IMR-90 (cell line): ENCODE measurements at regions not wholly inside any gene's neighbourhood (a gene's known extent, or its start where the extent isn't known, plus 50 kb on each side); places are given as distances from the start of the nearest gene placed in this dataset.

Source experiments
- ATAC-seq: fragments of 200-7000 bp; cut with Tn5 transposase; 2 replicates; pipeline ENCODE4 v1.9.1; 2020; ENCODE audit warnings: low read depth, mild to moderate bottlenecking, moderate library complexity
- BruUV-seq: library from RNA; stranded (reverse); fragments of 400-500 nt; replicated peaks from 2 replicates; lab custom pipeline; 2021; lab: Mats Ljungman, UMichigan
- CTCF ChIA-PET: fragments of 300-600 bp; formaldehyde crosslinking; extraction: SDS; loops from one replicate; lab custom pipeline; 2021; ENCODE audit warnings: antibody characterized with exemption; lab: Yijun Ruan, JAX
- POLR2A ChIA-PET: fragments of 300-600 bp; sonication (Branson Sonifier 250); formaldehyde crosslinking; loops from one replicate; lab custom pipeline; 2022; ENCODE audit warnings: antibody characterized with exemption; ENCODE audit not compliant: unreplicated experiment; lab: Charles Lee
- DNase-seq: peaks from one replicate; pipeline ENCODE4 v3.0.0; 2013
- H2AFZ ChIP-seq: replicated peaks from 2 replicates; pipeline ENCODE3; 2013; ENCODE audit warnings: low read length, mild to moderate bottlenecking; ENCODE audit not compliant: poor library complexity
- H2AK5ac ChIP-seq: 2 replicates; pipeline ENCODE4 v1.6.1; 2013; ENCODE audit warnings: low read depth, low read length, inconsistent platforms
- H2AK9ac ChIP-seq: replicated peaks from 2 replicates; pipeline ENCODE3; 2013; ENCODE audit warnings: mild to moderate bottlenecking, low read depth, low read length, moderate library complexity; ENCODE audit not compliant: poor library complexity
- H2BK120ac ChIP-seq: 2 replicates; pipeline ENCODE4 v1.6.1; 2013; ENCODE audit warnings: low read depth, low read length, inconsistent platforms
- H2BK15ac ChIP-seq: 3 replicates; pipeline ENCODE4 v1.6.1; 2013; ENCODE audit warnings: low read depth, low read length, inconsistent platforms
- H2BK20ac ChIP-seq: 2 replicates; pipeline ENCODE4 v1.6.1; 2013; ENCODE audit warnings: low read depth, mild to moderate bottlenecking, inconsistent platforms, low read length, moderate library complexity
- H2BK5ac ChIP-seq: 2 replicates; pipeline ENCODE4 v1.6.1; 2013; ENCODE audit warnings: mild to moderate bottlenecking, low read depth, low read length, inconsistent platforms; ENCODE audit not compliant: poor library complexity, severe bottlenecking
- H3K14ac ChIP-seq: replicated peaks from 2 replicates; pipeline ENCODE4 v1.6.1; 2013; ENCODE audit warnings: low read depth, low read length, inconsistent platforms
- H3K18ac ChIP-seq: 2 replicates; pipeline ENCODE4 v1.6.1; 2013; ENCODE audit warnings: low read depth, low read length, control low read depth
- H3K23ac ChIP-seq: 2 replicates; pipeline ENCODE4 v1.6.1; 2013; ENCODE audit warnings: low read depth, low read length, inconsistent platforms
- H3K27ac ChIP-seq: 2 replicates; pipeline ENCODE4 v1.5.1; 2013; ENCODE audit warnings: mild to moderate bottlenecking, control low read depth, low read length; ENCODE audit not compliant: insufficient read depth
- H3K27me3 ChIP-seq: 2 replicates; pipeline ENCODE4 v1.6.1; 2013; ENCODE audit warnings: low read length; ENCODE audit not compliant: control insufficient read depth, insufficient read depth
- H3K36me3 ChIP-seq: 2 replicates; pipeline ENCODE4 v1.6.1; 2013; ENCODE audit warnings: low read length, mixed read lengths; ENCODE audit not compliant: control insufficient read depth, insufficient read depth
- H3K4ac ChIP-seq: 2 replicates; pipeline ENCODE4 v1.6.1; 2013; ENCODE audit warnings: low read depth, low read length, inconsistent platforms
- H3K4me1 ChIP-seq: 2 replicates; pipeline ENCODE4 v1.6.1; 2013; ENCODE audit warnings: low read length, mixed read lengths; ENCODE audit not compliant: control insufficient read depth, insufficient read depth
- H3K4me2 ChIP-seq: 2 replicates; pipeline ENCODE4 v1.6.1; 2013; ENCODE audit warnings: low read depth, mild to moderate bottlenecking, control low read depth, low read length, moderate library complexity
- H3K4me3 ChIP-seq: 2 replicates; pipeline ENCODE4 v1.5.1; 2013; ENCODE audit warnings: low read depth, mild to moderate bottlenecking, control low read depth, low read length, moderate library complexity; ENCODE audit not compliant: insufficient read depth
- H3K56ac ChIP-seq: 2 replicates; pipeline ENCODE4 v1.6.1; 2013; ENCODE audit warnings: low read length, inconsistent platforms; ENCODE audit not compliant: insufficient read depth; ENCODE audit errors: extremely low read depth
- H3K79me1 ChIP-seq, 2 experiments: 2 replicates each; pipeline ENCODE4 v1.6.1; 2013; ENCODE audit warnings: low read length in 2 of 2, inconsistent platforms in 1 of 2, low read depth in 1 of 2
- H3K9ac ChIP-seq: 2 replicates; pipeline ENCODE4 v1.6.1; 2013; ENCODE audit warnings: low read depth, low read length, control low read depth
- H3K9me1 ChIP-seq: 2 replicates; pipeline ENCODE4 v1.6.1; 2013; ENCODE audit warnings: low read length, inconsistent platforms; ENCODE audit not compliant: insufficient read depth
- H3K9me3 ChIP-seq: 2 replicates; pipeline ENCODE4 v1.6.1; 2013; ENCODE audit warnings: low read length; ENCODE audit not compliant: control insufficient read depth, insufficient read depth
- H4K20me1 ChIP-seq: 2 replicates; pipeline ENCODE4 v1.6.1; 2013; ENCODE audit warnings: low read length, inconsistent platforms; ENCODE audit not compliant: insufficient read depth
- H4K5ac ChIP-seq: 2 replicates; pipeline ENCODE4 v1.6.1; 2013; ENCODE audit warnings: mild to moderate bottlenecking, low read depth, low read length, control low read depth
- H4K8ac ChIP-seq, 2 experiments: 2 replicates each; pipeline ENCODE4 v1.6.1; 2013; ENCODE audit warnings: low read depth in 2 of 2, low read length in 2 of 2, control low read depth in 1 of 2, inconsistent platforms in 1 of 2
- H4K91ac ChIP-seq: 2 replicates; pipeline ENCODE4 v1.6.1; 2013; ENCODE audit warnings: low read depth, low read length, inconsistent platforms; ENCODE audit not compliant: insufficient read depth
- CTCF ChIP-seq: conservative IDR thresholded peaks from 2 replicates; pipeline ENCODE4 v1.5.1; 2012; ENCODE audit warnings: mild to moderate bottlenecking, low read depth, low read length, improper control_type of control experiment
- MAZ ChIP-seq: IDR thresholded peaks from 2 replicates; pipeline ENCODE4 v1.6.1; 2012; ENCODE audit warnings: low read depth, mild to moderate bottlenecking, low read length, improper control_type of control experiment, moderate library complexity, borderline replicate concordance
- NFE2L2 ChIP-seq: fragments of 150-350 bp; IDR thresholded peaks from 2 replicates; pipeline ENCODE4 v1.6.1; 2016; ENCODE audit warnings: low read depth, mild to moderate bottlenecking, low read length
- RCOR1 ChIP-seq: IDR thresholded peaks from 2 replicates; pipeline ENCODE4 v1.6.1; 2012; ENCODE audit warnings: mild to moderate bottlenecking, low read length, improper control_type of control experiment; ENCODE audit not compliant: insufficient replicate concordance
- WGBS, 2 experiments: methylation state at CpG; one replicate each; pipeline versions ENCODE4 v1.1.5 to v1.1.7; 2013; ENCODE audit warnings: missing lambda C conversion rate in 2 of 2; ENCODE audit not compliant: insufficient read length in 1 of 2; ENCODE audit errors: extremely low coverage in 2 of 2; 5-methylcytosine and 5-hydroxymethylcytosine counted together
- dilution Hi-C: fragments of 300-500 bp; cut with HindIII; formaldehyde crosslinking; loops from one replicate; pipeline ENCODE4 v1.14.3; 2018; ENCODE audit warnings: low sequenced_read_pairs; ENCODE audit not compliant: unreplicated experiment
- in situ Hi-C: fragments of 300-500 bp; cut with MboI; formaldehyde crosslinking; loops from 3 replicates; pipeline ENCODE4 v1.14.3; 2019; ENCODE audit warnings: low sequenced_read_pairs, inconsistent platforms, mixed read lengths
- intact Hi-C: fragments of 100-400 bp; cut with micrococcal nuclease; formaldehyde crosslinking; loops from 2 replicates; pipeline ENCODE4 v1.10.0; 2022

DNA sequence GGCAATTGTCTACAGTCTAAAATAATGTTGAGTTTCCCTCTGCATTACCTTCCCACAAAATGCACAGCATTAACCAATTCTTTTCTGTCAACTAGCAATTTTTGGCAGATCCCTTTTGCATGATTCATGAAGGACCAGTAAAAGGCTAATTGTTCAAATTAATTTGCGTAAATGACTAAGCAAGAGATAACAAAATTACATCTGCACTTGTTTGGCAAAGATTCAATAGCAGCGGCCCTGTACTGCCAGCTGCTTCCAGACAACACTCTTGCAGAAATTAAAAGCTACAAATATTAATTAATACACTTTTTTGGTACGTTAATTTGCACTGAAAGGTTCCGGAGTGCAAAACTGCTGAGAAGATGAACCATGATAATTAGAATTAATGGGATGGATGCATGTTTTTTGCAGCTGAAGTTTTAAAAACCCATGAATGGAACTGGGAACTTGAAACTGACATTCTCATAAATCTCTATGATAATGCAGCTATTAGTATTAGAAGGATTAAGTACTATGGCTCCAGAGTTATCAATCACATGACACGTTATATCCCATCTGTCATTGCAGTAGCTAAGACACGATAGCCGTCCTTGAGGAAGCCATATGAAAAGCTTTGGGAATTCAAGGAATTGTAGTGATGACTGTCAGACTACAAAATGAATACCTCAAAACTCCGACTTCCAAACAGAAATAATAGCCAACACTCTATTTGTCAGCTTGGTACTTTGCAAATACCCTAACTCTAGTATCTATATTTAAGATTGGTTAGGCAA lies 1268.3 kb upstream of the ACVR2A start:
- ATAC-seq (no peak), DNase-seq (peak; percentile 26)
- WGBS, 2 experiments = no CpG with 5 or more reads among the region's 8 CpGs
- dilution Hi-C loops (no loop called here), intact Hi-C loops (no loop called here), in situ Hi-C loops (no loop called here)
- Histone ChIP-seq H2BK5ac (no peak overlapping the region), H2BK120ac (no peak overlapping the region), H4K8ac (no peak overlapping the region), H2AK9ac (no peak overlapping the region), H3K4me2 (no peak overlapping the region), H3K23ac (no peak overlapping the region), H3K79me1 (no peaks in the 10 kb centered on the region), H2AFZ (no peak overlapping the region), H2BK20ac (no peak overlapping the region), H3K14ac (no peak overlapping the region), H3K4ac (no peak overlapping the region), H4K5ac (no peak overlapping the region), H3K18ac (no peak overlapping the region), H3K27ac (no peak overlapping the region), H4K91ac (no peak overlapping the region), H2AK5ac (no peak overlapping the region), H3K4me3 (no peak overlapping the region), H3K9ac (no peak overlapping the region), H3K9me3 (no peaks in the 10 kb centered on the region), H4K20me1 (no peaks in the 10 kb centered on the region), H3K27me3 (no peaks in the 10 kb centered on the region), H2BK15ac (no peak overlapping the region), H3K4me1 (peaks cover 6% of the 10 kb centered on the region), H3K56ac (no peak overlapping the region), H3K9me1 (no peaks in the 10 kb centered on the region), H3K36me3 (no peaks in the 10 kb centered on the region)
- POLR2A ChIA-PET = no interaction called here
- CTCF ChIA-PET = no interaction called here
- BruUV-seq = no TSS peak
- no peak for TF ChIP-seq NFE2L2
- no peak for TF ChIP-seq MAZ
- TF ChIP-seq CTCF = no peak
- no peak for TF ChIP-seq RCOR1
